ENCODE measurements at regions not wholly inside any gene's neighbourhood (a gene's known extent, or its start where the extent isn't known, plus 50 kb on each side); places are given as distances from the start of the nearest gene placed in this dataset.

- no peak for TF ChIP-seq POLR2A (IDR thresholded peaks at IDR 0.05)
- TF ChIP-seq POLR2AphosphoS5 (IDR thresholded peaks at IDR 0.05), result no peak
Measured at GRCh38 chr6:66561479-66561878, 854.5 kb upstream of the EYS start.

Measured in prostate gland (tissue), 1 donor.